OCI-LY1 (cell line): ENCODE measurements at regions not wholly inside any gene's neighbourhood (a gene's known extent, or its start where the extent isn't known, plus 50 kb on each side); places are given as distances from the start of the nearest gene placed in this dataset.

Source experiments
- H2AFZ ChIP-seq: fragments of 200-600 bp; sonication (generic), shearing (Covaris generic); 2 replicates; pipeline ENCODE4 v1.6.0; 2014; ENCODE audit warnings: antibody characterized with exemption, mild to moderate bottlenecking, low read length
- H3F3A ChIP-seq: fragments of 200-600 bp; sonication (generic), shearing (Covaris generic); 2 replicates; pipeline ENCODE4 v1.6.0; 2014; ENCODE audit warnings: mild to moderate bottlenecking, antibody characterized with exemption, low read length, moderate library complexity; ENCODE audit not compliant: insufficient read depth
- H3K27ac ChIP-seq: fragments of 200-600 bp; sonication (generic); 2 replicates; pipeline ENCODE4 v1.5.1; 2014; ENCODE audit warnings: low read length, mixed run types, mild to moderate bottlenecking, low read depth; ENCODE audit not compliant: poor library complexity, severe bottlenecking
- H3K27me3 ChIP-seq: fragments of 200-600 bp; sonication (generic); 2 replicates; pipeline ENCODE4 v1.6.0; 2014; ENCODE audit warnings: antibody characterized with exemption, mild to moderate bottlenecking, low read length, moderate library complexity; ENCODE audit not compliant: insufficient read depth
- H3K36me3 ChIP-seq: fragments of 200-600 bp; sonication (generic); 2 replicates; pipeline ENCODE4 v1.6.1; 2014; ENCODE audit warnings: mild to moderate bottlenecking, antibody characterized with exemption, low read length, moderate library complexity, mixed read lengths; ENCODE audit not compliant: insufficient read depth
- H3K4me1 ChIP-seq: fragments of 200-600 bp; sonication (generic); 2 replicates; pipeline ENCODE4 v1.5.1; 2014; ENCODE audit warnings: mild to moderate bottlenecking, low read length, moderate library complexity; ENCODE audit not compliant: insufficient read depth, severe bottlenecking
- H3K4me2 ChIP-seq: fragments of 200-600 bp; sonication (generic), shearing (Covaris generic); 2 replicates; pipeline ENCODE4 v1.6.1; 2014; ENCODE audit warnings: low read length
- H3K4me3 ChIP-seq: fragments of 200-600 bp; sonication (generic); 2 replicates; pipeline ENCODE4 v1.5.1; 2014; ENCODE audit warnings: low read length, low read depth, mild to moderate bottlenecking, mixed read lengths; ENCODE audit not compliant: poor library complexity, severe bottlenecking
- H3K79me2 ChIP-seq: fragments of 200-600 bp; shearing (Covaris generic); 2 replicates; pipeline ENCODE4 v1.6.1; 2016; ENCODE audit warnings: mixed run types, low read length, mixed read lengths; ENCODE audit not compliant: insufficient read depth
- H3K9ac ChIP-seq: fragments of 200-600 bp; sonication (generic), shearing (Covaris generic); 2 replicates; pipeline ENCODE4 v1.6.1; 2014; ENCODE audit warnings: mild to moderate bottlenecking, low read length, mixed read lengths
- H3K9me2 ChIP-seq: fragments of 200-600 bp; sonication (generic), shearing (Covaris generic); 2 replicates; pipeline ENCODE4 v1.6.1; 2014; ENCODE audit warnings: low read depth, mild to moderate bottlenecking, low read length, mixed read lengths
- H3K9me3 ChIP-seq: fragments of 200-600 bp; shearing (Covaris generic); 2 replicates; pipeline ENCODE4 v1.6.1; 2014; ENCODE audit warnings: low read length, mixed read lengths
- H4K20me1 ChIP-seq: fragments of 200-600 bp; sonication (generic), shearing (Covaris generic); 2 replicates; pipeline ENCODE4 v1.6.0; 2016; ENCODE audit warnings: mild to moderate bottlenecking, low read length; ENCODE audit not compliant: insufficient read depth
- CTCF ChIP-seq: fragments of 200-600 bp; sonication (generic), shearing (Covaris generic); IDR thresholded peaks from 2 replicates; pipeline ENCODE4 v1.5.1; 2017; ENCODE audit warnings: mild to moderate bottlenecking, antibody characterized with exemption, low read length, moderate library complexity, mixed read lengths
- EZH2 ChIP-seq: fragments of 200-600 bp; sonication (generic), shearing (Covaris generic); IDR thresholded peaks from 2 replicates; pipeline ENCODE4 v1.8.0; 2017; ENCODE audit warnings: borderline replicate concordance, mixed run types, mild to moderate bottlenecking, antibody characterized with exemption, low read length, moderate library complexity, mixed read lengths

GRCh38 chr5:28226407-28226806 is 1188.0 kb upstream of the CDH9 start:
- Histone ChIP-seq H3K4me3 (no peak overlapping the region), H3F3A (no peaks in the 10 kb centered on the region), H3K79me2 (no peaks in the 10 kb centered on the region), H2AFZ (no peak overlapping the region), H3K36me3 (no peaks in the 10 kb centered on the region), H3K27ac (no peak overlapping the region), H3K27me3 (no peaks in the 10 kb centered on the region), H3K9me3 (no peaks in the 10 kb centered on the region), H3K4me2 (no peak overlapping the region), H4K20me1 (no peaks in the 10 kb centered on the region), H3K9me2 (no peaks in the 10 kb centered on the region), H3K4me1 (no peaks in the 10 kb centered on the region), H3K9ac (no peak overlapping the region)
- TF ChIP-seq CTCF: no peak

GRCh38 chr5:28219539-28219938 is 1181.2 kb upstream of the CDH9 start:
- H3K9me3 ChIP-seq: no peaks in the 10 kb centered on the region
- H3K79me2 ChIP-seq: no peaks in the 10 kb centered on the region
- no peak overlapping the region for H3K4me2 ChIP-seq
- H3K36me3 ChIP-seq: no peaks in the 10 kb centered on the region
- no peaks in the 10 kb centered on the region for H3K27me3 ChIP-seq
- no peaks in the 10 kb centered on the region for H3K4me1 ChIP-seq
- no peaks in the 10 kb centered on the region for H3F3A ChIP-seq
- TF ChIP-seq EZH2: no peak
- no peak overlapping the region for H3K27ac ChIP-seq
- H4K20me1 ChIP-seq: no peaks in the 10 kb centered on the region
- no peak overlapping the region for H3K4me3 ChIP-seq
- no peak overlapping the region for H3K9ac ChIP-seq
- no peaks in the 10 kb centered on the region for H3K9me2 ChIP-seq
- H2AFZ ChIP-seq: no peak overlapping the region

GRCh38 chr5:28217695-28218094 is 1179.3 kb upstream of the CDH9 start:
- Histone ChIP-seq H3K4me2 (no peak overlapping the region), H3K36me3 (no peaks in the 10 kb centered on the region)
- TF ChIP-seq CTCF (no peak), EZH2 (no peak)

GRCh38 chr5:28216939-28217360 is 1178.6 kb upstream of the CDH9 start:
- Histone ChIP-seq H3K4me3 (no peak overlapping the region), H3K4me1 (no peaks in the 10 kb centered on the region), H4K20me1 (no peaks in the 10 kb centered on the region), H3K9ac (no peak overlapping the region), H3K27ac (no peak overlapping the region), H3F3A (no peaks in the 10 kb centered on the region), H3K36me3 (no peaks in the 10 kb centered on the region), H3K4me2 (no peak overlapping the region), H2AFZ (no peak overlapping the region), H3K9me2 (no peaks in the 10 kb centered on the region), H3K9me3 (no peaks in the 10 kb centered on the region), H3K79me2 (no peaks in the 10 kb centered on the region), H3K27me3 (no peaks in the 10 kb centered on the region)
- TF ChIP-seq EZH2: no peak
- TF ChIP-seq CTCF: no peak

More at GRCh38 chr5:28217695-28218094, 1179.3 kb upstream of the CDH9 start:
- Histone ChIP-seq H3F3A (no peaks in the 10 kb centered on the region), H2AFZ (no peak overlapping the region), H3K27me3 (no peaks in the 10 kb centered on the region), H3K9ac (no peak overlapping the region), H3K9me2 (no peaks in the 10 kb centered on the region), H3K9me3 (no peaks in the 10 kb centered on the region), H3K4me1 (no peaks in the 10 kb centered on the region), H3K79me2 (no peaks in the 10 kb centered on the region), H4K20me1 (no peaks in the 10 kb centered on the region), H3K27ac (no peak overlapping the region), H3K4me3 (no peak overlapping the region)
